ENCODE measurements at regions not wholly inside any gene's neighbourhood (a gene's known extent, or its start where the extent isn't known, plus 50 kb on each side); places are given as distances from the start of the nearest gene placed in this dataset.

- DNase-seq (no peak), ATAC-seq (no peak)
- H3K36me3 ChIP-seq = no peaks in the 10 kb centered on the region
- 61 to 78% (median 73%) methylated on average over 2 of the region's 2 CpGs for WGBS, 4 donors
- no peak overlapping the region for H3K4me3 ChIP-seq
- TF ChIP-seq, protein P1, sequence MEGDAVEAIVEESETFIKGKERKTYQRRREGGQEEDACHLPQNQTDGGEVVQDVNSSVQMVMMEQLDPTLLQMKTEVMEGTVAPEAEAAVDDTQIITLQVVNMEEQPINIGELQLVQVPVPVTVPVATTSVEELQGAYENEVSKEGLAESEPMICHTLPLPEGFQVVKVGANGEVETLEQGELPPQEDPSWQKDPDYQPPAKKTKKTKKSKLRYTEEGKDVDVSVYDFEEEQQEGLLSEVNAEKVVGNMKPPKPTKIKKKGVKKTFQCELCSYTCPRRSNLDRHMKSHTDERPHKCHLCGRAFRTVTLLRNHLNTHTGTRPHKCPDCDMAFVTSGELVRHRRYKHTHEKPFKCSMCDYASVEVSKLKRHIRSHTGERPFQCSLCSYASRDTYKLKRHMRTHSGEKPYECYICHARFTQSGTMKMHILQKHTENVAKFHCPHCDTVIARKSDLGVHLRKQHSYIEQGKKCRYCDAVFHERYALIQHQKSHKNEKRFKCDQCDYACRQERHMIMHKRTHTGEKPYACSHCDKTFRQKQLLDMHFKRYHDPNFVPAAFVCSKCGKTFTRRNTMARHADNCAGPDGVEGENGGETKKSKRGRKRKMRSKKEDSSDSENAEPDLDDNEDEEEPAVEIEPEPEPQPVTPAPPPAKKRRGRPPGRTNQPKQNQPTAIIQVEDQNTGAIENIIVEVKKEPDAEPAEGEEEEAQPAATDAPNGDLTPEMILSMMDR (IDR thresholded peaks at IDR 0.05) = no peak
- no peak for TF ChIP-seq POLR2A (IDR thresholded peaks at IDR 0.05)
- H3K4me1 ChIP-seq = no peaks in the 10 kb centered on the region
- no peak overlapping the region for H3K27ac ChIP-seq
- peaks cover 0 to 8% (median 0%) of the 10 kb centered on the region in 12 donors for H3K9me3 ChIP-seq
- H3K27me3 ChIP-seq = no peaks in the 10 kb centered on the region
- intact Hi-C loops (cut with DNase I) = no loop called here
These were observed 1771.3 kb upstream of the LRRTM1 start for GRCh38 chr2:82075875-82076274.

- no peaks in the 10 kb centered on the region for H3K36me3 ChIP-seq
- H3K27me3 ChIP-seq = no peaks in the 10 kb centered on the region
- ATAC-seq (no peak), DNase-seq (no peak)
- H3K4me3 ChIP-seq = no peak overlapping the region
- no peak overlapping the region for H3K27ac ChIP-seq
- WGBS, 4 donors = 50 to 71% (median 63%) methylated on average over 2 of the region's 2 CpGs
- H3K4me1 ChIP-seq = no peaks in the 10 kb centered on the region
- no peaks in the 10 kb centered on the region for H3K9me3 ChIP-seq
- no peak for TF ChIP-seq POLR2A (IDR thresholded peaks at IDR 0.05)
- TF ChIP-seq, protein P1 (IDR thresholded peaks at IDR 0.05) = no peak
- intact Hi-C loops (cut with DNase I) = no loop called here
These were observed 1757.9 kb upstream of the LRRTM1 start for GRCh38 chr2:82062463-82062862.

GRCh38 chr2:82055846-82056245, 1751.3 kb upstream of the LRRTM1 start:
- WGBS, 4 donors = 59 to 67% (median 62%) methylated on average over 4 of the region's 4 CpGs
- Histone ChIP-seq H3K4me3 (no peak overlapping the region), H3K36me3 (no peaks in the 10 kb centered on the region), H3K4me1 (no peaks in the 10 kb centered on the region), H3K27me3 (no peaks in the 10 kb centered on the region), H3K27ac (no peak overlapping the region), H3K9me3 (no peaks in the 10 kb centered on the region)
- ATAC-seq (no peak), DNase-seq (no peak)
- intact Hi-C loops (cut with DNase I) = no loop called here
- TF ChIP-seq, protein P1 (IDR thresholded peaks at IDR 0.05) = no peak
- TF ChIP-seq POLR2A (IDR thresholded peaks at IDR 0.05) = no peak

DNA sequence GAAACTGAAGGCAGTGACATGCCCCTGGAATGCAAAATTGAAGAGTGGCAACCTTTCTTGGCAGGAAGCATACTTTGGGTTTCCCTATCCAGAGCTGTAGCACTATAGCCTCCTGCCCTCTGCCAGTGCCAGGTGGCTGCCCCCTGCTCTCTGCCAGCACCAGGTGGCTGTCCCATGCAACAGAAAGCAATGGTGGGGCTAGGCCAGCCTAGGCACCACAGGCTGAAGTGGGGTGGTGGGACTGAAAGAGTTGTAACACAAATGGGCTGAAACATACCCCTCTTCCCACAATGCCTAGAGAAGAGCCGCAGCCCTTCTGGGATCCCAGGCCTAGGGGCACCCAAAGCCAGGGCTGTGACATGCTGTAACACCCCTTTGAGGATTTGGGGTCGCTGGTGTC, 1739.3 kb upstream of the LRRTM1 start:
- no peaks in the 10 kb centered on the region for H3K36me3 ChIP-seq
- TF ChIP-seq POLR2A (IDR thresholded peaks at IDR 0.05) = no peak
- TF ChIP-seq, protein P1 (IDR thresholded peaks at IDR 0.05) = no peak
- peaks cover 0 to 19% (median 2%) of the 10 kb centered on the region in 12 donors for H3K9me3 ChIP-seq
- intact Hi-C loops (cut with DNase I) = no loop called here
- H3K27ac ChIP-seq = no peak overlapping the region
- WGBS, 4 donors = 52 to 90% (median 84%) methylated on average over 2 of the region's 2 CpGs
- no peaks in the 10 kb centered on the region for H3K27me3 ChIP-seq
- no peaks in the 10 kb centered on the region for H3K4me1 ChIP-seq
- no peak overlapping the region for H3K4me3 ChIP-seq
- ATAC-seq = no peak
- no peak for DNase-seq

All from heart left ventricle (tissue), 16 donors.